OCI-LY3 (cell line): ENCODE measurements at regions not wholly inside any gene's neighbourhood (a gene's known extent, or its start where the extent isn't known, plus 50 kb on each side); places are given as distances from the start of the nearest gene placed in this dataset.

Experiments used
- CTCF ChIP-seq: fragments of 200-600, 300-600 bp; sonication (generic); IDR thresholded peaks from 2 replicates; pipeline ENCODE4 v1.5.1; 2014; ENCODE audit warnings: antibody characterized with exemption, low read length, low read depth
- EZH2phosphoT487 ChIP-seq: fragments of 200-600 bp; shearing (Covaris generic); IDR thresholded peaks from 2 replicates; pipeline ENCODE4 v1.6.1; 2018; ENCODE audit warnings: antibody characterized with exemption, mixed run types, low read depth

GRCh38 chr10:29845166-29845565, 210.4 kb upstream of the SVIL start:
- no peak for TF ChIP-seq CTCF
- no peak for TF ChIP-seq EZH2phosphoT487
